HepG2 (cell line): ENCODE measurements at regions not wholly inside any gene's neighbourhood (a gene's known extent, or its start where the extent isn't known, plus 50 kb on each side); places are given as distances from the start of the nearest gene placed in this dataset.
A peak's percentile ranks its signal among the peaks of the same experiment; 100 is the strongest.

Experiments
- CC2D1A ChIP-seq: sonication (generic); formaldehyde crosslinking; IDR thresholded peaks from 2 replicates; pipeline ENCODE4 v1.8.1; 2023; ENCODE audit warnings: mild to moderate bottlenecking, missing genetic modification reagents
- FIP1L1 ChIP-seq: fragments of 200-400 bp; formaldehyde crosslinking; IDR thresholded peaks from 2 replicates; pipeline ENCODE4 v1.6.1; 2018; ENCODE audit warnings: low read depth, mild to moderate bottlenecking, low read length, moderate library complexity, borderline replicate concordance; ENCODE audit not compliant: insufficient read depth
- GZF1 ChIP-seq: sonication (generic); formaldehyde crosslinking; IDR thresholded peaks from 2 replicates; pipeline ENCODE4 v1.5.1; 2020; ENCODE audit warnings: mild to moderate bottlenecking, missing genetic modification reagents
- HNRNPL ChIP-seq: fragments of 200-400 bp; formaldehyde crosslinking; IDR thresholded peaks from 2 replicates; pipeline ENCODE4 v1.6.1; 2017; ENCODE audit warnings: mild to moderate bottlenecking, low read depth, low read length
- KLF15 ChIP-seq: sonication (generic); formaldehyde crosslinking; IDR thresholded peaks from 2 replicates; pipeline ENCODE4 v1.8.1; 2023; ENCODE audit warnings: borderline replicate concordance, mild to moderate bottlenecking, inconsistent platforms, missing genetic modification reagents, mixed read lengths
- PAWR ChIP-seq: sonication (generic); formaldehyde crosslinking; IDR thresholded peaks from 2 replicates; pipeline ENCODE4 v1.4.0; 2020; ENCODE audit warnings: missing genetic modification reagents, mild to moderate bottlenecking, borderline replicate concordance
- SMARCC2 ChIP-seq: fragments of 450-650 bp; IDR thresholded peaks from 2 replicates; pipeline ENCODE4 v1.6.1; 2017; ENCODE audit warnings: antibody characterized with exemption, mild to moderate bottlenecking
- SPEN ChIP-seq: sonication (generic); formaldehyde crosslinking; IDR thresholded peaks from 2 replicates; pipeline ENCODE4 v1.5.1; 2020; ENCODE audit warnings: low read depth, mild to moderate bottlenecking, missing genetic modification reagents
- TBL1XR1 ChIP-seq: fragments of 150-350 bp; IDR thresholded peaks from 2 replicates; pipeline ENCODE4 v1.6.1; 2014; ENCODE audit warnings: borderline replicate concordance, low read length; ENCODE audit not compliant: partially characterized antibody
- TRIM24 ChIP-seq: sonication (generic); formaldehyde crosslinking; IDR thresholded peaks from 2 replicates; pipeline ENCODE4 v1.8.0; 2022; ENCODE audit warnings: mild to moderate bottlenecking, missing genetic modification reagents
- ZBTB34 ChIP-seq: sonication (generic); formaldehyde crosslinking; IDR thresholded peaks from 2 replicates; pipeline ENCODE4 v1.8.0; 2022; ENCODE audit warnings: mild to moderate bottlenecking, missing genetic modification reagents
- ZNF264 ChIP-seq: sonication (generic); formaldehyde crosslinking; IDR thresholded peaks from 2 replicates; pipeline ENCODE4 v1.4.0; 2020; ENCODE audit warnings: missing genetic modification reagents
- ZNF460 ChIP-seq: sonication (generic); formaldehyde crosslinking; IDR thresholded peaks from 2 replicates; pipeline ENCODE4 v1.5.1; 2020; ENCODE audit warnings: missing genetic modification reagents, mild to moderate bottlenecking, borderline replicate concordance
- ZNF546 ChIP-seq: sonication (generic); formaldehyde crosslinking; conservative IDR thresholded peaks from 2 replicates; pipeline ENCODE4 v1.8.1; 2023; ENCODE audit warnings: mild to moderate bottlenecking, missing genetic modification reagents
- ZNF737 ChIP-seq: sonication (generic); formaldehyde crosslinking; IDR thresholded peaks from 2 replicates; pipeline ENCODE4 v1.5.0; 2020; ENCODE audit warnings: missing genetic modification reagents, mild to moderate bottlenecking, borderline replicate concordance
- ZNF773 ChIP-seq: sonication (generic); formaldehyde crosslinking; IDR thresholded peaks from 2 replicates; pipeline ENCODE4 v1.4.0; 2020; ENCODE audit warnings: missing genetic modification reagents, borderline replicate concordance
- ZNF790 ChIP-seq: sonication (generic); formaldehyde crosslinking; IDR thresholded peaks from 2 replicates; pipeline ENCODE4 v1.8.0; 2022; ENCODE audit warnings: missing genetic modification reagents, mild to moderate bottlenecking, borderline replicate concordance
- TF ChIP-seq, protein P1 (sequence below): sonication (generic); formaldehyde crosslinking; IDR thresholded peaks from 2 replicates; pipeline ENCODE4 v1.4.0; 2020; ENCODE audit warnings: missing genetic modification reagents
- TF ChIP-seq, protein P2 (sequence below): sonication (generic); formaldehyde crosslinking; IDR thresholded peaks from 2 replicates; pipeline ENCODE4 v1.8.1; 2023; ENCODE audit warnings: mild to moderate bottlenecking, moderate library complexity, missing genetic modification reagents

DNA sequence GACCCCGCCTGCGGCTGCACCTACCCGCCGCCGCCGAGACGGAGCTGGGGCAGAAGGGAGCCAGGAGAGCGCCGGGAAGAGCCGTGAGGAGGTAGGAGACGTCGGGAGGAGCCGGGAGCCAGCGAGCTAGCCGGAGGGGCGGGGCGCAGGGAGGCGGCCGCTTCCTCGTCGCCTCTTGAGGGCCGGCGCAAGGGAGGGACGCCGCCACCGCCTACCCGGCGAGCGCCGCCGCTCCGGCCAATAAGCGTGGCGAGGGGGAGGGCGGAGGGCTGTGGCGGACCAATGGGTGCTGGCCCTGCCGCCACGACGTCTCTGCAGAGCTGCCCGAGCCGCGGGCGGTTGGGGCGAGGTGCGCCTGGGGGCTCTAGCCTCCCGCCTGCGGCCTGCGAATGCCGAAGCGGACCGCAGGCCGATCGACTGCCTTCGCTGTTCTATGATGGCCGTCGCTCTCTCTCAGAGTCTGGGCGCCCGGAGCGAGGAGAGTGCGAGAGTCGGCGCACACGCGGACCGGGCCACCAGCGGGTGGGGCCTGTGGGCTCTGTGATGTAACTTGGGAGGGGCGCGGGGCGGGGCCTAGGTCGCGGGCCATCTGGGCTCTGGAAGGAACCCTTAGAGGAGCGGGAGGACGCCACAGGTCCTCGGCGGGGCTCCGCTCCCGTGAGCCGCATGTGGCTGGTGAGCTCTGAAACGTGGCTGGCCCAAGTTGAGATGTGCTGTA is 72.7 kb upstream of the MAP4 start (continued):
- TF ChIP-seq, protein P1, sequence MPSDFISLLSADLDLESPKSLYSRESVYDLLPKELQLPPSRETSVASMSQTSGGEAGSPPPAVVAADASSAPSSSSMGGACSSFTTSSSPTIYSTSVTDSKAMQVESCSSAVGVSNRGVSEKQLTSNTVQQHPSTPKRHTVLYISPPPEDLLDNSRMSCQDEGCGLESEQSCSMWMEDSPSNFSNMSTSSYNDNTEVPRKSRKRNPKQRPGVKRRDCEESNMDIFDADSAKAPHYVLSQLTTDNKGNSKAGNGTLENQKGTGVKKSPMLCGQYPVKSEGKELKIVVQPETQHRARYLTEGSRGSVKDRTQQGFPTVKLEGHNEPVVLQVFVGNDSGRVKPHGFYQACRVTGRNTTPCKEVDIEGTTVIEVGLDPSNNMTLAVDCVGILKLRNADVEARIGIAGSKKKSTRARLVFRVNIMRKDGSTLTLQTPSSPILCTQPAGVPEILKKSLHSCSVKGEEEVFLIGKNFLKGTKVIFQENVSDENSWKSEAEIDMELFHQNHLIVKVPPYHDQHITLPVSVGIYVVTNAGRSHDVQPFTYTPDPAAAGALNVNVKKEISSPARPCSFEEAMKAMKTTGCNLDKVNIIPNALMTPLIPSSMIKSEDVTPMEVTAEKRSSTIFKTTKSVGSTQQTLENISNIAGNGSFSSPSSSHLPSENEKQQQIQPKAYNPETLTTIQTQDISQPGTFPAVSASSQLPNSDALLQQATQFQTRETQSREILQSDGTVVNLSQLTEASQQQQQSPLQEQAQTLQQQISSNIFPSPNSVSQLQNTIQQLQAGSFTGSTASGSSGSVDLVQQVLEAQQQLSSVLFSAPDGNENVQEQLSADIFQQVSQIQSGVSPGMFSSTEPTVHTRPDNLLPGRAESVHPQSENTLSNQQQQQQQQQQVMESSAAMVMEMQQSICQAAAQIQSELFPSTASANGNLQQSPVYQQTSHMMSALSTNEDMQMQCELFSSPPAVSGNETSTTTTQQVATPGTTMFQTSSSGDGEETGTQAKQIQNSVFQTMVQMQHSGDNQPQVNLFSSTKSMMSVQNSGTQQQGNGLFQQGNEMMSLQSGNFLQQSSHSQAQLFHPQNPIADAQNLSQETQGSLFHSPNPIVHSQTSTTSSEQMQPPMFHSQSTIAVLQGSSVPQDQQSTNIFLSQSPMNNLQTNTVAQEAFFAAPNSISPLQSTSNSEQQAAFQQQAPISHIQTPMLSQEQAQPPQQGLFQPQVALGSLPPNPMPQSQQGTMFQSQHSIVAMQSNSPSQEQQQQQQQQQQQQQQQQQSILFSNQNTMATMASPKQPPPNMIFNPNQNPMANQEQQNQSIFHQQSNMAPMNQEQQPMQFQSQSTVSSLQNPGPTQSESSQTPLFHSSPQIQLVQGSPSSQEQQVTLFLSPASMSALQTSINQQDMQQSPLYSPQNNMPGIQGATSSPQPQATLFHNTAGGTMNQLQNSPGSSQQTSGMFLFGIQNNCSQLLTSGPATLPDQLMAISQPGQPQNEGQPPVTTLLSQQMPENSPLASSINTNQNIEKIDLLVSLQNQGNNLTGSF (CRISPR knock-in tag), result peak; percentile 78; the same call in 1 of the 2 replicates
- TF ChIP-seq HNRNPL (no peak), TBL1XR1 (no peak), ZNF737 (CRISPR knock-in tag) (no peak), FIP1L1 (no peak), ZNF460 (CRISPR knock-in tag) (no peak; the same call in 1 of the 2 replicates), ZNF546 (CRISPR knock-in tag) (peak; percentile 91), KLF15 (peak; percentile 27; the same call in 1 of the 2 replicates), CC2D1A (CRISPR knock-in tag) (no peak), ZNF773 (peak; percentile 60; the same call in 1 of the 2 replicates), PAWR (CRISPR knock-in tag) (0 out of 2 replicates have a peak, but pooled peaks have one; percentile 77), GZF1 (no peak), SPEN (CRISPR knock-in tag) (peak; percentile 84), ZNF264 (CRISPR knock-in tag) (peak; percentile 49; the same call in 1 of the 2 replicates), ZBTB34 (CRISPR knock-in tag) (no peak), ZNF790 (CRISPR knock-in tag) (peak; percentile 85; the same call in 1 of the 2 replicates), TRIM24 (CRISPR knock-in tag) (no peak), SMARCC2 (no peak)
- TF ChIP-seq, protein P2, sequence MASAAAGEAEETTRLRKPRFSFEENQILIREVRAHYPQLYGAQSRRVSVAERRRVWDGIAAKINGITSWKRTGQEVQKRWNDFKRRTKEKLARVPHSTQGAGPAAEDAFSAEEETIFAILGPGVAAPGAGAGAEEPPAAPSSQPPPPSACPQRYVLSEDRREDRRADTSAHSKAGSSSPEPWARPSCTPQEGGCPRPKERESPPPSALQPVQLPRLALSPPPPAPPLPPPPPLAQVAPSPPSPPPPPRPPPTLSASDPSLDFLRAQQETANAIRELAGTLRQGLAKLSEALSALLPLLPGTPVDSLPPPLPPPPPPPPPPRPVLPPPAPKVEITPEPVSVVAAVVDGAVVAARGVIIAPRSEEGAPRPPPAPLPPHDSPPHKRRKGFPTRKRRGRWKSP (CRISPR knock-in tag), result peak; percentile 81; the same call in 1 of the 2 replicates
